Ammon's horn (tissue), 1 donor: ENCODE measurements at regions not wholly inside any gene's neighbourhood (a gene's known extent, or its start where the extent isn't known, plus 50 kb on each side); places are given as distances from the start of the nearest gene placed in this dataset.
A peak's percentile ranks its signal among the peaks of the same experiment; 100 is the strongest.

ENCODE experiments used
- DNase-seq: peaks from one replicate; pipeline ENCODE4 v3.0.0-alpha.2; 2016; ENCODE audit warnings: low spot score

DNA sequence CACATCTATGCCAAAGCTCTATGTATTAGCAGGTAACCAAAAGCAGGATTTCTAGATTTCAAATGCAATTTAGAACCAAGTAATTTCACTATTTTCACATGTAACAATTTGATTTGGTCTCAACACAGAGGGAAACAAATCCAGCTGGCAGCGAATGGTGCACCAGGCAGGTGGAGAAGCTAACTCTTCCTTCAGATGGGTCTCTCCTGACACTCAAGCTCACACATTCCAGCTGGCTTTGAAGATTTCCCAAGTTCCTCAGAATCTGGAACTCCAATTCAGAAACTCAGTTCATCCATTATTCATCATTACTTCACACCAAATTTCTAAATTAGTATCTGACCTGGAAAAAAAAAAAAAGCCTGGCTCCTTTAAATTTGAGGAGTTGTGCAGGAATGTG is 318.1 kb upstream of the NECTIN3 start:
- DNase-seq = no peak

DNA sequence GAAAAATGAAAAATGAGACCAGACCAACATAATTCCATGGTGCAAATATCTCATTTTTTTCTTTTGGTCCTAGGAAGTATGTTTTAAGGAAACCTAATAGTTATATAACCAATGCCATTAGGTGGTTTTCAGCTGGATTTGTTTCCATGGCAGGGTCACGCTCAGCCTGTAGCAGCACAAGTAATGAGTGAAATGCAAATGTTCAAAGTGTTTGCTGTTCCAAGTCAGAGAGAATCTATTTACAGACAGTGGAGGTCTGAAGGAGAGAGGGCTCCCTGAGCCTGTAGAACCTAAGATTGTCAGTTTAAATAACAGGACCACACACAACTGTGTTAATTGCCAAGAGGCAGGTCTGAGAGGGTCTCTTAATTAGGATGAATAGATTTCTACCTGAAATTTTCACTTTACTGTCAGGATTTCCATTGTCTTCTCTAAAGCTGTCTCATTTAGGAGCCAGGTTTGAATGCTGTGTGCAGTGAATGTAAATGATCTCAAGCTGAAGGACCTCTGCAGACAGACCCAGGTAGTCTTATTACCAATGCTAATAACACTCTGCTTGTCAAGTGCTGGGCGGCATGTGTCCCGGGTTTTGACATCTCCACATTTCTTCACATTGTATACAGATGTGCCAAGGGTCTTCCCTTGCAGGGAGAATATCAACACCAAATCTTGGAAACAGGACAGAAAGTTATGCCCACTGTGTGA is 317.3 kb upstream of the NECTIN3 start:
- peak; percentile 29 for DNase-seq

DNA sequence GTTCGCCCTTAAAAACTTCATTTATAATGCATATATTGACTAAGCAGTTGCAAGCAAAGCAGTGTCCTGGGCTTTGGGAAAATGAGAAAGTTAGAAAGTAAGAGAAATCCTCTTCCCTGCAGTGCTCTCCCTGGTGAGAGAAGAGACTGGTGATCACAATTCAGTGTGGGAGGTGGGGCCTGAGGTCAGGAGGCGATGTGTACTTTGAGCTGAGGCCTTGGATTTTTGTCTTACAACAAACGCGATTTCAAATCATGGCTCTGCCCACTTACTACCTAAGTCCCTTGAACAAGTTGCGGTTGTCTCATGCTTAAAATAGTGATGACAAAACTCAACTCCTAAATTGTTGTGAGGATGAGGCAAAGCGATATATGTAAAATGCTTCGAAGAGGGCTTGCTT is 316.3 kb upstream of the NECTIN3 start:
- DNase-seq = no peak

DNA sequence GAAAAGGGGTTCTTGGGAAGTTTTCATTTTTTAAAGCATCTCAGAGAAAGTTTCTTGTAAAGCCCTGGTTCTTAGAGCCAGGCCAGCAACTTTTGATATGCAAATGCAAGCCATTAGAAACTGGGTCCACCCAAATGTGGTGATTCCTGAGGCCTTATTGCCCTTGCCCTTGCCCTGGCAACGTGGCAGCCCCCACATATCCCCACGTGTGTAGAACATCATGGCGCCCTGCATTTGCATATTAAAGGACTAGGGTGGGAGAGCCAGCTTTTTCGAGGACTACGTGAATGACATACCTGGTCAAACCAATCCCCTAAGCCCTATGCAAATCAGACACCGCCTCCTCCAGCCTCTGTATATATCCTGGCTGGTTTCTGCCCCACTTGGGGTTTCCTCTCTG is 314.9 kb upstream of the NECTIN3 start:
- DNase-seq = no peak

DNA sequence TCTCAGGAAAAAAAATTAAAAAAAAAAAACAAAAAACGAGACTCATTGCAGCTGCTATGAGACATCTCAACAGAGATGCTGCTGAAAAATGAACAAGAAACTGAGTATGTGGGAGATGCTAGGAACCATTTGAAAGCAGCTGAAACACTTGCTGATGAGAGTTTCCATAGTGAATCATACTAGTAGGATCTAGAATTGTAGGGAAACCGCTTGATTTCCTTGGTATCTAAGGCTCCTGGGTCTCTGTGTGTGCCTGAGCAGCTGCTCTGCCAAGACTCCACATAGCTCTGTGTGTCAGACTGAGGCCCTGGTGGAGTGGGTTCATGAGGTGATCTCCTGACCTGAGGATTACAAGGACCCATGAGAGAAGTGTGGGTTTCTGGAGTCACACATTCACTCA is 313.4 kb upstream of the NECTIN3 start:
- no peak for DNase-seq

DNA sequence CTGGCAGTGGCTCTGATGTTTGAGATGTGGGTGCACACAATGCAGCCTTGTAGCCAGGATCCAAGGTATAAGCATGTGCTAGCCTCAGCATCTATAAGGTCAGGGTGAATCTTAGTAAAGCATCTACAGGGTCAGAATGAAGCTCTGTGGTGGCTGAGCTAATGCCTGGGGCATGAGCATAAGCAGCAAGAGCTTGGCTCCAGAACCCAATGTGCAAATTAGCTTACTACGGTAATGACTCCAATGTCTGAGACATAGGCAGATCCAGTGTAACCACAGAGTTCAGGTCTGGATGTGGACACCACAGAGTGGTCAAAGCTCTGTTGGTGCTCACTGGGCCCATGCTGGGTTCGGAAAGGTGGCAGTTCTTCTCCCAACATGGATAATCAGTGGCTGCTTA is 304.5 kb upstream of the NECTIN3 start:
- DNase-seq = no peak

DNA sequence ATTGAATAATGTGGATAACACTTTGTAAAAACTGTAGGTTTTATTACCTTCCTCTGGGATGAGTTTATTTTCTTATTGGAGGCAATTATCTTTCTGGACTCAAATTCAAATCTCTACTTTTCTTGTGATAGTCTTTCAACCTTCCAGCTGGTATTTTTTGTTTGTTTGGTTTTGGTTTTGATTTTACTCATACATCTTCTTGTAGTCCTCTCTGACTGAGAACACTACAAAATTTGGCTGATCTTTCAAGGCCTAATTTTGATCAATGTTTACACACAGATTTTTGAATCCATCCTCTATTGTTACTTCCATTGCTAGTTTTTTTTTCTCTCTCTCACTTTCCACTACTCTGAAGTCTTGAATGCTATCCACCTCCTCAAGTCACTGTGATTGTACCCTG is 303.8 kb upstream of the NECTIN3 start:
- no peak for DNase-seq

DNA sequence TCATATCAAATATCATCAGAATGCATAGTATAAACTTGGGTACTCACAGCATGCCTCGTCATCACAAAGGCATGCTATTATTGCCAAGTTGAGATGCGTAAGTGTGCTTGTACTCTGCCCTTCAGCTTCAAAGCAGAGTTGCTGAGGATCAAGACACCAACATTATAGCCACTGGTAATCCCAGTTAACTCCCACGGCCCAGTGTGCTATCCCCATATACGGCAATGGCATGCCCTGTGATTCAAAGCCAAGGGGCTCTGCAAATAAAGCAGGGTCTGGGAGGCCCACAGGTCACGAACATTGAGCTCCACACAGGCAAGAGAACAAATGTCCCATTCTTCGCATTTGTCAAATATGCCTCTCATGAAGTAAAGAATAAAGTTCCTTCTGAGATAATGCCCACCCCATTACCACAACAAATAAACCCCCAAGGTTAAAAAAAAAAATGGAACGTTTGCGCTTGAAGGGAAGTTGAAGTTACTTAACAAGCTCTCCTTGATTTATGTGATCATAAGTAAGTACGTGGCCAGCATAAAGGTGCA is 298.1 kb upstream of the NECTIN3 start:
- no peak for DNase-seq

DNA sequence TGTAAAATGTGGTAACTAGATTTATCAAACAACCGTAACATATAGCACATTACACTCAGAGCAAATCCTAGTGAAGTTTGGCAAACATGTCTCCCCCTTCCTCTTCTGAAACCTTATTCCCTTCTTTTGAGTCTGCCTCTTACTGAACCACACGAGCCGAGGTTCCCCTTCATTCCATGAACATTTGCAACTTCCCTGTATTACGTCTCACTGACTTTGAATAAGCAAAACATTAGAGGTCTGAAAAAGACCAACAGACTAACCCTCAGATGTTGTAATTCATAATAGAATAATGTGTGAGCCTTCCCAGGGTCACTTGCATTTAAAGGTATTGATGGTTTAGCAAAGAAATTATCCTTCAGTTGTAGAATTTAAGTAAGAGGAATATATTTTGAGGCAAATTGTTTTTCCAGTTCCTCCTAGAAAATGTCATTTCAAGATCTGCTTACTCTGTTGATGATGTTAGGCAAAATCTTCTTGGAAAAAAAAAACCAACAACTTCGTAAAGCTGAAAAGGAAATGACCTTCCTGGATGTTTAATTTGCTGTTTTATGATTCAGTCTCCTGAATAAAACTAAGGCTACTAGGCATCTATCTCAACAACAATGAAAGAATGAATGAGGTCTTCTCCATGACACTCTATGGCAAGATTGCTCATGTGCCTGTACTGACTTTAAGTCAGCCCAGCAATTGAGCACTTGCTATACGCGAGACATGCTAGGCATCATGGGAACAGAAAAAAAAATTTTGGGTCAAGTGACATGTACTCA is 296.9 kb upstream of the NECTIN3 start:
- DNase-seq = no peak

DNA sequence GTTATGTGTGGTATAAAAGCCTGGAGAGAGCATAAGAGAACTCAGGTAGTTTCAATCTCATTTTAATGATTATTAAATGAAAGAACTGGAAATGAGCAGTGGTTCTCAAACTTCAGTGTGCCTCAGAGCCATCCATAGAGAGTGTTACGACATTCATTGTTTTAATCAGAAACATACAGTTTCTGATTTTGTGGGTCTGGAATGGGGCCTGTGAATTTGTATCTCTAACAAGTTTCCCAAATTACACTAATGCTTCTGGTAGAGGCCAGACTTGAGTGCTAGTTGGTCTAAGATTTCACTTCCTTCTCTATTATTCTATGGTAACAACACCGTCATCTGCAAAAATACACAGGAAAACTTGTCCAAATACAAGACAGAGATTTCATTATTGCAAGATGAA is 292.0 kb upstream of the NECTIN3 start:
- DNase-seq = no peak

DNA sequence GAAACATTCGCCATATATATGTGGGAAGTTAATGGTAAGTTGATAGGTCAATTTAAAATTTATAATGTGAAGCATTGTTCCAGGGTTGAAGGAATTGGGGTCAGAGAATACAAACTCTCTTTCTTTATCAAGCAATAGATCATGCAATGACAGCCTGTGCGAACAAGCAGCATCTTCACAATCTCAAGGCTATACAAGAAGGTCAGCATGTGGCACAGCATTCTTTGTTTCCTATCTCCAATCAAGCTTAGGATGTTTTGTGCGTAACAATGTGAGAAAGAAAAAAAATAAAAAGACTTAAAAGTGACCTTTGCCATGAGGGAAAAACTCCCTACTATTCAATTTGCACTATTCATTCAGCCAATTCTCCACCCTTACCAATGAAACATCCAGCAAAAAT is 288.1 kb upstream of the NECTIN3 start:
- no peak for DNase-seq

DNA sequence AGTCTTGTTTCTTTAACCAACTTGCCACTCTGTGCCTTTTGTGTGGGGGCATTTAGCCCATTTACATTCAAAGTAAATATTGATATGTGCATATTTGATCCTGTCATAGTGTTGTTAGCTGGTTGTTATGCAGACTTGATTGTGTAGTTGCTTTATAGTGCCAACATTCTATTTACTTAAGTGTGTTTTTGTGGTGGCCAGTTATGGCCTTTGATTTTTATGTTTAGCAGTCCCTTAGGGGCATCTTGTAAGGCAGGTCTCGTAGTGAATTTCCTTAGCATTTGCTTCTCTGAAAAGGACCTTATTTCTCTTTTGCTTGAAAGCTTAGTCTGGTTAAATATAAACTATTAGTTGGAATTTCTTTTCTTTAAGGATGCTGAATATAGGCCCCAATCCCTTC is 282.8 kb upstream of the NECTIN3 start:
- no peak for DNase-seq

DNA sequence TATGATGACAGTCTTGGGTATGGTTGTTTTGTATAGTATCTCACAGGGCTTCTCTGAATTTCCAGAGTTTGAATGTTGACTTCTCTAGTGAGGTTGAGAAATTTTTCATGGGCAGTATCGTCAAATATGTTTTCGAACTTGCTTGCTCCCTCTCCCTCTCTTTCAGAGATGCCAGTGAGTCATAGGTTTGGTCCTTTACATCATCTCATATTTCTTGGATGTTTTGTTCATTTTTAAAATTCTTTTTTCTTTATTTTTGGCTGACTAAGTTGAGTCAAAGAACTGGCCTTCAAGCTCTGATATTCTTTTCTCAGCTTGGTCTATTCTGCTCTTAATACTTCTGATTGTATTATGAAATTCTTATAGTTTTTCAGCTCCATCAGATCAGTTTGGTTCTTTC is 282.3 kb upstream of the NECTIN3 start:
- DNase-seq = no peak

DNA sequence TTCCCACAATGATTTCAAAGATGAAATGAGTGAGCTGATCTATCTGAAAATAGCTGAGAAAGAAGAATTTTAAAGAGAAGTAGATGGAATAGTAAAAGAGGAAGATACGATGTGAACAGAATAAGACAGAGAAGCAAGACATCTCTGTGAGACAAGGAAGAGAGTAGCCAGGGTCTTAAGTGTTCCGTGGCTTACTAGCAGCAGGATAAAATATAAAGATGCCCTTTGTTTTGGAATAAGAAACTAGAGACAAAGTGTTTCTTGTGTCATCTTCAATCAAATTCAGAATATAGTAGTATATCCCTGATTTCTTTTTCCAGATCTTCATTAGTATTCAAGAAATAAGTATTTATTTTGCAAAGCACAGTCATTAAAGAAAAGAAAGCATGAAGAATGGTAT is 281.0 kb upstream of the NECTIN3 start:
- DNase-seq = no peak

DNA sequence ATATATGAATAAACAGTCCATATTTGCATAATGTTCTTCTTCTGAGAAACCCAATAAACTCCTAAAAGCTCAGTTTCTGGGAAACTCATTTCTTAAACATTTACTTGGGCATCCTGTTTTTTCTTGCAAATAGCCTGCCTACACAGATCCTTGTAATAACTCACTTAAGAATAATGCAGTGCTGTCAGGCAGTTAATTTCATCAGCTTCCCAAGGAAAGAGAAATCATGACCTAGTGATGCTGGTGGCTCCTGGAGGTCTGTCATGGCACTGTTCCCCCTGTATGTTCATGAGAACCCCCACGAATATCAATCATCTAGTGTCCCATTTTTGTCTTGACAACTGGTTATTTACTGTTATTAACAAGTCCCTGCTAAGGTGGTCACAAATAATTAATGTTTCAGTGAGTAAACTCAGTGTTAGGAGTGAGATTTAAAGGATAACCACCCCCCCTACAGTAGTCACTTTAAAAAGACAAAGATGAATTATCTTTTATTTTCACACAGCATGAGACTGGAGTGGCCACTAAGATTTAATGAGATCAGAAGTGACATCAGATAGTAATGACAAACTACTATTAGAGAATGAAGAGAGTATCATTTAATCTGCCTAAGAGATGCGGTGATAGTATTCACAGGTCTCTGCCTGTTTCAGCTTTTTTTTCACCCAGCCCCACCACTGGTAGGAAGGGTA is 279.5 kb upstream of the NECTIN3 start:
- no peak for DNase-seq

DNA sequence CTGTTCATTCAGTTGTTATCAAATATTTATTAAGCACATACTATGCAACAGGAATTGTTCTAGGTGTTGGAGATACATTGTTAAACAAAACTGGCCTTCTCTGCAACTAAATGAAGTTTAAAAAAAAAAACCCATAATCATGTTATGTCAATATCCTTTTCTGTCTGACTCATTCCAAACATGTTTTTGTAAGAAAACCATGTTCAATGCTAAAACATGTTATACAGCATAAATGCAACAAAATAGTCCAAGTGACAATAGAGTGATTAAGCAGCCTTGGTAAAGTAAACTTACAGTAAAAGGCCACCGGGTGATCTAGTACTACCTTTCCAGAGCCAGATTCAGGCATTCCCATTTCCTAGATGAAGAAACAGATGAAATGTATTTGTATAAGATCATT is 278.0 kb upstream of the NECTIN3 start:
- no peak for DNase-seq

DNA sequence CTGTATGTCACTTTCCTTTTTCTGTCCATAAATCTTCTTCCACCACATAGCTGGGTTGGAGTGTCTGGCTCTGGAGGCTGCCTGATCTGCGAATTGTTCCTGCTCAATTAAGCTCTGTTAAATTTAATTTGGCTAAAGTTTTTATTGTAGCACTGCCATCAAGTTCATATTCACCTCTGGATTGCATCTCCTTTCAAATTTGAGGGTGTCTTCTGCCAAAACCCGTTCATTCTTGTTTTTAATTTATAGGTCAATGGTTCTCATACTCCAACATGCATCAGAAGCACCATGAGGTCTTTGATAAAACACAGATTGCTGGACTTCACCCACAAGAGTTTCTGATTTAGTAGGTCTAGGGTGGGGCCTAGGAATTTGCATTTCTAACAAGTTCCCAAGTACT is 276.5 kb upstream of the NECTIN3 start:
- no peak for DNase-seq

DNA sequence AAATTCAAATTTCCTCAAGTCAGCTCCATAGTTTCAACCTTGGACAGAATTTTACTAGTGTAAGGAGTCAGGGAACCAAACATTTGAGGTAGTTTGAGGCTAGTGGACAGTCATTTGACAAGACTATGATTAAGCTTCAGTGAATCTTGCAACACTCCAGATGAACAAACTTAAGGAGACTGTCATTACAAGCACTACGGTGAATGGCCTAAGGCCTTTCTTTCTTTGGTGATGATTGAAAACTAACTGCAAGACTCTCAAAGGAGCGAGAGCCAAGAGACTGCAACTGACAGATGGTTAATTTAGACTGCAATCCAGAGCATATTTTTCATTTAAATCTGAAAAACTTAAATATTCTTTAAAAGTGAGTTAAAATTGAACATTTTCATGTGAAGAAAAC is 272.3 kb upstream of the NECTIN3 start:
- DNase-seq = no peak

DNA sequence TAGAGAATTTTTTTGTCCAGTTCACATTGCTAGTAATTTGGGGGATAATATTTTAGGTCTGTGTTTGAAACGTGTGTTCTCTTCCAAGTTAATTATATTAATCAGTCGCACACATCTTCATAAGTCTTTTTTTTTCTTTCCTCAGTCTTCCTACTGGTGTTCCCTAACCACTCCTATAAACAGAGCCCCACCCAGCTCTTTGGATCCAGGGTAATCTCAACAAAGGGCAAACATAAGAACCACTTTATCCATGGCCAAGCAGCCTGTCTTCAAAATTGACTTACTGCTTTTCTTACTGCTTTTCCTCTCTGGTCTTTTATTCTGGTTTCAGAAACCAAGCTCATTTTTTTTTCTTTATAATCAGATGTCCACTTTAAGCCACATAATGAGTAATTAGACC is 266.8 kb upstream of the NECTIN3 start:
- no peak for DNase-seq

DNA sequence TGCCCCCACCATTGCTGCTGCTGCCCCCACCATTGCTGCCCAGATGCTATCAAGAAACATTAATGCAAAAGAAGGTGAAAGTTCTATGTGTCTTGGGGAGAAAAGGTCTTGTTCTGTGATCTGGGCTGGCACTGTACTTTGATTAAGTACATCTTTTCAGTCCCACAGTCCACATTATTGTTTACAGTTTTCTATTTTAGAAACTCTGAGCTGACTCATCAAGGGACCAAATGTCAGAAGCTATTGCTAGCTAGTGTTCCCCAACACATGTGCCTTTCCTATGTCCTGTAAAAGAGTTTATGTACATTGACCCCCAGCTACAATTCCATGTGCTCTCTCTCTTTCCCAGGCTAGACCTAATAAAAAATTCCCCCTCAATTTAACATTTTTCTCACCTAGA is 264.7 kb upstream of the NECTIN3 start:
- DNase-seq = no peak

DNA sequence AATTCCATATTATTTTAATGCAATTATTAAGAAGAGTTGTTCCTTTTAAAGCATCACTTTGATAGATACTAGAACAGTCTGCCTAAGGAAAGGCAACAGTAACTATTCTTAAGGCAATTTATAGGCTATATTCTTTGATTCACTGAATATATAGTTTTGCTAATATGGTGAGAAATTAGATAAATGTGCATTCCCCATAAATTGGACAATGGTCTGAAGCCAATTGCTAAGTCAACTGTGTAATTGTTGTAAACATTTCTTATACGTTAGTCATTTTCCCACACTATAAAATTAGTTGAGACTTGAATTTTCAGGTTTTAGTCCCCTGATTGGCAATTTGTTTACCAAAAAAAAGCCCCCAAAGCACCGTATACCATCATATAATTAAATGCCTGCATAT is 263.0 kb upstream of the NECTIN3 start:
- DNase-seq = no peak

DNA sequence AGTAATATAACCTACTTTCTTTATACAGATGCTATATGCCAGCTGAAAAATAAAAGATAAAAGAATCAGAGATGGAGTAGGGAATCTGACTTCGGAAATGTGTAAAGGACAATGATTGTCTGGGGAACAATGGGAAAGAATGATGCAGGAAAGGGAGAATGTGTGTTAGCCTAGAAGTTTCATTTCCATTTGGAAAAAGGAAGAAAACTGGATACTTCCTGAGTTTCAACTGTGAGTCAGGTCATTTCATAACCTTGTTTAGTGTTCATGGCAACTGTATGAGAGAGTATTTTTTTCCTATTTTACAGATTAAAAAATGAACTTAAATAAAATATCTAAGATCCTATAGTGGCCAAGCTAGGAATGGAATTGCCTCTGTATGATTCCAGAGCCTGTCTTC is 261.3 kb upstream of the NECTIN3 start:
- no peak for DNase-seq

DNA sequence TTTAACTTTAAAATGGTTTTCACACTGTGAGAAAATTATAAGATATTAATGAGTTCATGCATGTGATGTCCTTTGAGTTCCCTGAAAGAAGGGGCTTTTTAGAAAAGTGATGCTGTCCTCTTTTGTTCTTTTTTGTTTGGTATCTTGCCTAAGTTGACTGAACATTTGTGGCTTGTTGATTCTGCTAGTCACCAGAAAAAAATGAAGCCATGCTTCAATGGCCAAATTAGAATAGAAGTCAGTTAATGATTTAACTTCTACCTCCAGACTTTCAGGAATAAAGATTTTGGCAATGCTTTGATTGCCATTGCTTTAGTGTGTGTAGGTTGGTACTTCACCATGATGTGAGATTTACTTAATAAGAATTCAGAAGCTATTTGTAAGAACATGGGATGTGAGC is 260.6 kb upstream of the NECTIN3 start:
- no peak for DNase-seq
